Upper lobe of left lung (tissue), 6 donors: ENCODE measurements at regions not wholly inside any gene's neighbourhood (a gene's known extent, or its start where the extent isn't known, plus 50 kb on each side); places are given as distances from the start of the nearest gene placed in this dataset.

ENCODE experiments used
- ATAC-seq, 2 donors: fragments of 200-7000 bp; cut with Tn5 transposase; one replicate each; pipeline ENCODE4 v1.9.1; 2022; ENCODE audit warnings: mild to moderate bottlenecking in 2 of 2, moderate library complexity in 2 of 2; ENCODE audit not compliant: low FRiP score in 2 of 2
- DNase-seq, 2 donors: peaks; one replicate each; pipeline ENCODE4 v3.0.0-alpha.2; 2019 to 2020
- H3K27ac ChIP-seq, 4 donors: fragments of 200-600 bp; sonication (generic); one replicate each; pipeline ENCODE4 v1.5.1; 2016 to 2019
- H3K27me3 ChIP-seq, 4 donors: fragments of 200-600 bp; sonication (generic); one replicate each; pipeline ENCODE4 v1.5.1; 2017 to 2019
- H3K36me3 ChIP-seq, 4 donors: fragments of 200-600 bp; sonication (generic); one replicate each; pipeline ENCODE4 v1.5.1; 2016 to 2019
- H3K4me1 ChIP-seq, 4 donors: fragments of 200-600 bp; sonication (generic); one replicate each; pipeline ENCODE4 v1.5.1; 2018 to 2019
- H3K4me3 ChIP-seq, 4 donors: fragments of 200-600 bp; sonication (generic); one replicate each; pipeline ENCODE4 v1.5.1; 2017 to 2019; ENCODE audit warnings: mild to moderate bottlenecking in 2 of 4, moderate library complexity in 1 of 4
- H3K9me3 ChIP-seq, 4 donors: fragments of 200-600 bp; sonication (generic); one replicate each; pipeline ENCODE4 v1.5.1; 2018 to 2019
- EP300 ChIP-seq, 4 donors: sonication (generic); formaldehyde crosslinking; IDR thresholded peaks; one replicate each; pipeline ENCODE4 v1.5.1; 2017; ENCODE audit warnings: antibody characterized with exemption in 4 of 4, control low read depth in 2 of 4
- POLR2A ChIP-seq, 4 donors: fragments of 450-650 bp; IDR thresholded peaks; one replicate each; pipeline ENCODE4 v1.5.1; 2016 to 2017; ENCODE audit warnings: antibody characterized with exemption in 4 of 4, mild to moderate bottlenecking in 2 of 4
- POLR2AphosphoS5 ChIP-seq, 2 donors: sonication (generic); formaldehyde crosslinking; IDR thresholded peaks; one replicate each; pipeline ENCODE4 v1.5.1; 2017; ENCODE audit warnings: antibody characterized with exemption in 2 of 2
- WGBS, 2 donors: methylation state at CpG; one replicate each; pipeline ENCODE4 v1.1.5; 2017 to 2018; 5-methylcytosine and 5-hydroxymethylcytosine counted together
- TF ChIP-seq, protein P1 (sequence below), 6 experiments: fragments of 450-650 bp in 4 of 6; fragments of 200-600 bp in 2 of 6; sonication (generic) in 2 of 6; IDR thresholded peaks; one replicate each; pipeline ENCODE4 v1.5.1; 2016 to 2019; ENCODE audit warnings: antibody characterized with exemption in 6 of 6
- donor health status: DM: no; HTN: no; CAD: no; lungs with moderate emphysema.
- donor health status: DM: no; HTN: yes; CAD: no; lungs with severe emphysema.

DNA sequence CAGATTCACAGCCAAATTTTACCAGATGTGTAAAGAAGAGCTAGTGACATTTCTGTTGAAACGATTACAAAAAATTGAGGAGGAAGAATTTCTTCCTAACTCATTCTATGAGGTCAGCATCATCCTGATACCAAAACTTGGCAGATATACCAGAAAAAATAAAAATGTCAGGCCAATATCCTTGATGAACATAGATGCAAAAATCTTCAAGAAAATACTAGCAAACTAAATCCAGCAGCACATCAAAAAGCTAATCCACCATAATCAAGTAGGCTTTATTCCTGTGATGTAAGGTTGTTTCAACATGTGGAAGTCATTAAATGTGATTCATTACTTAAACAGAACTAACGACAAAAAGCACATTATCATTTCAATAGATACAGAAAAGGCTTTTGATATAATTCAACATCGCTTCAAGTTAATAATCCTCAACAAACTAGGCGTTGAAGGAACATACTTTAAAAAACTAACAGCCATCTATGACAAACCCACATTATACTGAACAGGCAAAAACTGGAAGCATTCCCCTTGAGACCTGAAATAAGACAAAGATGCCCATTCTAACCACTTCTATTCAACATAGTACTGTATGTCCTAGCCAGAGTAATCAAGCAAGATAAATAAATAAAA, 807.7 kb upstream of the ZWINT start:
- Histone ChIP-seq H3K9me3 (no peaks in the 10 kb centered on the region), H3K36me3 (no peaks in the 10 kb centered on the region), H3K27ac (no peak overlapping the region), H3K4me3 (no peak overlapping the region), H3K27me3 (no peaks in the 10 kb centered on the region), H3K4me1 (no peaks in the 10 kb centered on the region)
- no peak for TF ChIP-seq EP300 (IDR thresholded peaks at IDR 0.05)
- TF ChIP-seq, protein P1, sequence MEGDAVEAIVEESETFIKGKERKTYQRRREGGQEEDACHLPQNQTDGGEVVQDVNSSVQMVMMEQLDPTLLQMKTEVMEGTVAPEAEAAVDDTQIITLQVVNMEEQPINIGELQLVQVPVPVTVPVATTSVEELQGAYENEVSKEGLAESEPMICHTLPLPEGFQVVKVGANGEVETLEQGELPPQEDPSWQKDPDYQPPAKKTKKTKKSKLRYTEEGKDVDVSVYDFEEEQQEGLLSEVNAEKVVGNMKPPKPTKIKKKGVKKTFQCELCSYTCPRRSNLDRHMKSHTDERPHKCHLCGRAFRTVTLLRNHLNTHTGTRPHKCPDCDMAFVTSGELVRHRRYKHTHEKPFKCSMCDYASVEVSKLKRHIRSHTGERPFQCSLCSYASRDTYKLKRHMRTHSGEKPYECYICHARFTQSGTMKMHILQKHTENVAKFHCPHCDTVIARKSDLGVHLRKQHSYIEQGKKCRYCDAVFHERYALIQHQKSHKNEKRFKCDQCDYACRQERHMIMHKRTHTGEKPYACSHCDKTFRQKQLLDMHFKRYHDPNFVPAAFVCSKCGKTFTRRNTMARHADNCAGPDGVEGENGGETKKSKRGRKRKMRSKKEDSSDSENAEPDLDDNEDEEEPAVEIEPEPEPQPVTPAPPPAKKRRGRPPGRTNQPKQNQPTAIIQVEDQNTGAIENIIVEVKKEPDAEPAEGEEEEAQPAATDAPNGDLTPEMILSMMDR (IDR thresholded peaks at IDR 0.05) = no peak
- DNase-seq (no peak), ATAC-seq (no peak)
- WGBS, 2 donors = 70 to 72% methylated on average over 4 of the region's 4 CpGs

GRCh38 chr10:57165671-57166070, 804.6 kb upstream of the ZWINT start:
- H3K9me3 ChIP-seq = no peaks in the 10 kb centered on the region
- TF ChIP-seq, protein P1 (IDR thresholded peaks at IDR 0.05) = no peak
- TF ChIP-seq POLR2AphosphoS5 (IDR thresholded peaks at IDR 0.05) (no peak), POLR2A (IDR thresholded peaks at IDR 0.05) (no peak), EP300 (IDR thresholded peaks at IDR 0.05) (no peak)
- no peaks in the 10 kb centered on the region for H3K27me3 ChIP-seq
- H3K4me3 ChIP-seq = no peak overlapping the region
- no peak for DNase-seq
- peak in 1 of 2 donors; percentile 30 for ATAC-seq
- H3K36me3 ChIP-seq = no peaks in the 10 kb centered on the region
- 88 to 90% methylated on average over 2 of the region's 2 CpGs for WGBS, 2 donors
- H3K4me1 ChIP-seq = no peaks in the 10 kb centered on the region
- H3K27ac ChIP-seq = no peak overlapping the region

GRCh38 chr10:57162231-57162630, 801.2 kb upstream of the ZWINT start:
- no peaks in the 10 kb centered on the region for H3K27me3 ChIP-seq
- DNase-seq (no peak), ATAC-seq (no peak)
- no peaks in the 10 kb centered on the region for H3K4me1 ChIP-seq
- H3K9me3 ChIP-seq = no peaks in the 10 kb centered on the region
- 77 to 85% methylated on average over 4 of the region's 4 CpGs for WGBS, 2 donors
- H3K4me3 ChIP-seq = no peak overlapping the region
- H3K36me3 ChIP-seq = no peaks in the 10 kb centered on the region
- H3K27ac ChIP-seq = no peak overlapping the region
- TF ChIP-seq POLR2A (IDR thresholded peaks at IDR 0.05) (no peak), EP300 (IDR thresholded peaks at IDR 0.05) (no peak), POLR2AphosphoS5 (IDR thresholded peaks at IDR 0.05) (no peak)
- TF ChIP-seq, protein P1 (IDR thresholded peaks at IDR 0.05) = no peak

DNA sequence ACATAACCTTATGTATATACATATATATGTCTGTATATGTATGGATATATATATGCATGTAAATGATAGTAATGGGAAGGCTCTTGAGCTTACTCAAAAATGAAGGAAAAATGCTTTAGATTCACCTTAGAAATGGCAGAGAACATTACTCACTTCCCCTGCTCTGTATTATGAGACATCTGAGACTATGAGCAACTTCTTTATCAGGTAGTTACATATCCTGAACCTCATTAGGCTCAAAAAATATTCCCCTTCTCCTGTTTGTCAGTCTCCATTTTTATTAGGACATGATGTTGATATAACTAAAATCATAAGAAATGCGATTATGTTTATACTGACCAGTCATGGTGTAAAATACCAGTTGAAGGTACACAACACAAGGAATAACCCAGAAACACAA, 800.1 kb upstream of the ZWINT start:
- Histone ChIP-seq H3K27me3 (no peaks in the 10 kb centered on the region), H3K27ac (no peak overlapping the region), H3K4me1 (no peaks in the 10 kb centered on the region), H3K4me3 (no peak overlapping the region), H3K36me3 (no peaks in the 10 kb centered on the region), H3K9me3 (no peaks in the 10 kb centered on the region)
- TF ChIP-seq, protein P1 (IDR thresholded peaks at IDR 0.05) = no peak
- TF ChIP-seq EP300 (IDR thresholded peaks at IDR 0.05) (no peak), POLR2AphosphoS5 (IDR thresholded peaks at IDR 0.05) (no peak), POLR2A (IDR thresholded peaks at IDR 0.05) (no peak)
- ATAC-seq (no peak), DNase-seq (no peak)
- WGBS, 2 donors = 95% methylated on average over 1 of the region's 1 CpG

- Histone ChIP-seq H3K4me3 (no peak overlapping the region), H3K36me3 (no peaks in the 10 kb centered on the region), H3K27ac (no peak overlapping the region), H3K27me3 (no peaks in the 10 kb centered on the region), H3K4me1 (no peaks in the 10 kb centered on the region), H3K9me3 (no peaks in the 10 kb centered on the region)
- ATAC-seq (no peak), DNase-seq (no peak)
- TF ChIP-seq, protein P1 (IDR thresholded peaks at IDR 0.05) = no peak
- TF ChIP-seq POLR2AphosphoS5 (IDR thresholded peaks at IDR 0.05) (no peak), POLR2A (IDR thresholded peaks at IDR 0.05) (no peak), EP300 (IDR thresholded peaks at IDR 0.05) (no peak)
These were observed 784.5 kb upstream of the ZWINT start for GRCh38 chr10:57145548-57145947.
